SK-N-SH (cell line): ENCODE measurements at regions not wholly inside any gene's neighbourhood (a gene's known extent, or its start where the extent isn't known, plus 50 kb on each side); places are given as distances from the start of the nearest gene placed in this dataset.

Source experiments
- CTCF ChIA-PET: fragments of 300-600, 350-600 bp; formaldehyde crosslinking; extraction: SDS; loops from one replicate; lab custom pipeline; 2021; lab: Yijun Ruan, JAX
- POLR2A ChIA-PET: fragments of 350-600 bp; sonication (Branson Sonifier 250); formaldehyde crosslinking; extraction: SDS; loops from one replicate; lab custom pipeline; 2020; ENCODE audit warnings: antibody characterized with exemption, inconsistent platforms; lab: Yijun Ruan, JAX
- DNase-seq: peaks from one replicate; pipeline ENCODE4 v3.0.0; 2012
- H2AFZ ChIP-seq: fragments of 200-600 bp; sonication (generic); 2 replicates; pipeline ENCODE4 v1.8.1; 2016; ENCODE audit warnings: antibody characterized with exemption, mild to moderate bottlenecking, low read depth
- H3F3A ChIP-seq: fragments of 200-600 bp; sonication (generic); replicated peaks from 2 replicates; pipeline ENCODE3; 2016; ENCODE audit warnings: antibody characterized with exemption, mild to moderate bottlenecking; ENCODE audit not compliant: insufficient read depth
- H3K27ac ChIP-seq, 2 experiments: fragments of 200-500 bp in 1 of 2; fragments of 200-600 bp in 1 of 2; sonication (Bioruptor generic) in 1 of 2; sonication (generic), shearing (Covaris generic) in 1 of 2; 2 replicates each; pipeline versions ENCODE4 v1.5.1 to v1.6.1; 2014 to 2016; ENCODE audit warnings: low read depth in 2 of 2, inconsistent platforms in 1 of 2, low read length in 1 of 2, mild to moderate bottlenecking in 1 of 2, mixed read lengths in 1 of 2
- H3K27me3 ChIP-seq: fragments of 200-600 bp; sonication (generic), shearing (Covaris generic); 2 replicates; pipeline ENCODE4 v1.6.1; 2016; ENCODE audit warnings: mixed run types; ENCODE audit not compliant: insufficient read depth
- H3K36me3 ChIP-seq, 2 experiments: fragments of 200-500 bp in 1 of 2; fragments of 200-600 bp in 1 of 2; sonication (Bioruptor generic) in 1 of 2; sonication (generic) in 1 of 2; replicated peaks in 1 of 2; 2 replicates each; pipeline versions ENCODE3 to v1.5.1; 2014 to 2016; ENCODE audit warnings: low read length in 1 of 2, mild to moderate bottlenecking in 1 of 2; ENCODE audit not compliant: insufficient read depth in 2 of 2, control insufficient read depth in 1 of 2
- H3K4me1 ChIP-seq, 2 experiments: fragments of 200-500 bp in 1 of 2; fragments of 200-600 bp in 1 of 2; sonication (Bioruptor generic) in 1 of 2; sonication (generic), shearing (Covaris generic) in 1 of 2; 2 replicates each; pipeline versions ENCODE4 v1.5.1 to v1.6.1; 2014 to 2016; ENCODE audit warnings: low read depth in 1 of 2, low read length in 1 of 2, mixed run types in 1 of 2; ENCODE audit not compliant: insufficient read depth in 2 of 2, control insufficient read depth in 1 of 2
- H3K4me2 ChIP-seq: fragments of 200-600 bp; sonication (generic), shearing (Covaris generic); 2 replicates; pipeline ENCODE4 v1.6.1; 2017; ENCODE audit warnings: mixed run types
- H3K4me3 ChIP-seq, 2 experiments: fragments of 200-500 bp in 1 of 2; fragments of 200-600 bp in 1 of 2; sonication (Bioruptor generic) in 1 of 2; sonication (generic), shearing (Covaris generic) in 1 of 2; 2 replicates each; pipeline versions ENCODE4 v1.5.1 to v1.8.1; 2014 to 2016; ENCODE audit warnings: low read depth in 2 of 2, inconsistent platforms in 1 of 2, low read length in 1 of 2, mild to moderate bottlenecking in 1 of 2, mixed read lengths in 1 of 2, moderate library complexity in 1 of 2
- H3K79me2 ChIP-seq: fragments of 200-600 bp; sonication (generic); 2 replicates; pipeline ENCODE4 v1.8.1; 2017; ENCODE audit warnings: mild to moderate bottlenecking; ENCODE audit not compliant: insufficient read depth
- H3K9ac ChIP-seq: fragments of 200-600 bp; sonication (generic); 2 replicates; pipeline ENCODE4 v1.6.1; 2017; ENCODE audit warnings: mixed run types
- H3K9me2 ChIP-seq: fragments of 200-600 bp; sonication (generic); 2 replicates; pipeline ENCODE4 v1.6.1; 2017; ENCODE audit warnings: mixed run types
- H3K9me3 ChIP-seq: fragments of 200-600 bp; sonication (generic); 2 replicates; pipeline ENCODE4 v1.6.1; 2017; ENCODE audit warnings: mixed run types, mild to moderate bottlenecking, moderate library complexity
- H4K20me1 ChIP-seq: fragments of 200-600 bp; sonication (generic); 2 replicates; pipeline ENCODE4 v1.6.1; 2017; ENCODE audit warnings: mild to moderate bottlenecking, mixed run types; ENCODE audit not compliant: insufficient read depth
- GABPA ChIP-seq: IDR thresholded peaks from 2 replicates; pipeline ENCODE4 v1.4.0; 2012; ENCODE audit warnings: low read depth, mild to moderate bottlenecking
- NFIC ChIP-seq: IDR thresholded peaks from 2 replicates; pipeline ENCODE4 v1.4.0; 2012; ENCODE audit warnings: borderline replicate concordance
- POLR2AphosphoS5 ChIP-seq: IDR thresholded peaks from 2 replicates; pipeline ENCODE4 v1.6.1; 2012; ENCODE audit warnings: low read depth, low read length
- WGBS: methylation state at CpG from one replicate; pipeline ENCODE4 v1.1.6; 2017; ENCODE audit warnings: low lambda C conversion rate; 5-methylcytosine and 5-hydroxymethylcytosine counted together
- TF ChIP-seq, protein P1 (sequence below): IDR thresholded peaks from 2 replicates; pipeline ENCODE4 v1.4.0; 2012; ENCODE audit warnings: low read depth, borderline replicate concordance
- TF ChIP-seq, protein P2 (sequence below): IDR thresholded peaks from 2 replicates; pipeline ENCODE4 v1.6.1; 2012; ENCODE audit warnings: mild to moderate bottlenecking, low read depth, low read length, moderate library complexity

DNA sequence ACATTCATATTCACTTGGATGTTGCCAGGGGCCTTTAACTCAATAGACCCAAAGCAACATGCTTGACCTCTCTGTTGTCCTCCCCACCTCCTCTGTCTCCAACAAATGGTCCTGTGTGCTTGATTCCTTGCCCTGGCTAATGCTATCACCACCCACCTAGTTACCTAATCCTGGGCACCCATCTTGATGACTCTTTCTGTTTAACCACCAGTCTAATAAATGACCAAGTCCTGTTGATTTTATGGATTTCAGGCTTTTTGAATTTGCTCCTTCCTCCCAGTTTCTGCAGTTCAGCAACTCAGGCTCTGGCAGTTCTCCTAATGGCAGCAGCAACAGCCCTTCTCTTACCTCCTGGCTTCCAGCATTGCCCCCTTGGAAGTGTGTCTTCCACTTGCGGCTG is 246.3 kb upstream of the KLF4 start:
- Histone ChIP-seq H3K9me3 (no peaks in the 10 kb centered on the region), H3K4me1 (peaks cover 0 to 29% of the 10 kb centered on the region in 2 experiments; a peak in 3 of 4 replicates), H3K9ac (no peak overlapping the region)
- POLR2A ChIA-PET, result no interaction called here
- DNase-seq, result no peak
- TF ChIP-seq, protein P1, sequence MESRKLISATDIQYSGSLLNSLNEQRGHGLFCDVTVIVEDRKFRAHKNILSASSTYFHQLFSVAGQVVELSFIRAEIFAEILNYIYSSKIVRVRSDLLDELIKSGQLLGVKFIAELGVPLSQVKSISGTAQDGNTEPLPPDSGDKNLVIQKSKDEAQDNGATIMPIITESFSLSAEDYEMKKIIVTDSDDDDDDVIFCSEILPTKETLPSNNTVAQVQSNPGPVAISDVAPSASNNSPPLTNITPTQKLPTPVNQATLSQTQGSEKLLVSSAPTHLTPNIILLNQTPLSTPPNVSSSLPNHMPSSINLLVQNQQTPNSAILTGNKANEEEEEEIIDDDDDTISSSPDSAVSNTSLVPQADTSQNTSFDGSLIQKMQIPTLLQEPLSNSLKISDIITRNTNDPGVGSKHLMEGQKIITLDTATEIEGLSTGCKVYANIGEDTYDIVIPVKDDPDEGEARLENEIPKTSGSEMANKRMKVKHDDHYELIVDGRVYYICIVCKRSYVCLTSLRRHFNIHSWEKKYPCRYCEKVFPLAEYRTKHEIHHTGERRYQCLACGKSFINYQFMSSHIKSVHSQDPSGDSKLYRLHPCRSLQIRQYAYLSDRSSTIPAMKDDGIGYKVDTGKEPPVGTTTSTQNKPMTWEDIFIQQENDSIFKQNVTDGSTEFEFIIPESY, result no peak
- TF ChIP-seq GABPA, result no peak
- TF ChIP-seq, protein P2, sequence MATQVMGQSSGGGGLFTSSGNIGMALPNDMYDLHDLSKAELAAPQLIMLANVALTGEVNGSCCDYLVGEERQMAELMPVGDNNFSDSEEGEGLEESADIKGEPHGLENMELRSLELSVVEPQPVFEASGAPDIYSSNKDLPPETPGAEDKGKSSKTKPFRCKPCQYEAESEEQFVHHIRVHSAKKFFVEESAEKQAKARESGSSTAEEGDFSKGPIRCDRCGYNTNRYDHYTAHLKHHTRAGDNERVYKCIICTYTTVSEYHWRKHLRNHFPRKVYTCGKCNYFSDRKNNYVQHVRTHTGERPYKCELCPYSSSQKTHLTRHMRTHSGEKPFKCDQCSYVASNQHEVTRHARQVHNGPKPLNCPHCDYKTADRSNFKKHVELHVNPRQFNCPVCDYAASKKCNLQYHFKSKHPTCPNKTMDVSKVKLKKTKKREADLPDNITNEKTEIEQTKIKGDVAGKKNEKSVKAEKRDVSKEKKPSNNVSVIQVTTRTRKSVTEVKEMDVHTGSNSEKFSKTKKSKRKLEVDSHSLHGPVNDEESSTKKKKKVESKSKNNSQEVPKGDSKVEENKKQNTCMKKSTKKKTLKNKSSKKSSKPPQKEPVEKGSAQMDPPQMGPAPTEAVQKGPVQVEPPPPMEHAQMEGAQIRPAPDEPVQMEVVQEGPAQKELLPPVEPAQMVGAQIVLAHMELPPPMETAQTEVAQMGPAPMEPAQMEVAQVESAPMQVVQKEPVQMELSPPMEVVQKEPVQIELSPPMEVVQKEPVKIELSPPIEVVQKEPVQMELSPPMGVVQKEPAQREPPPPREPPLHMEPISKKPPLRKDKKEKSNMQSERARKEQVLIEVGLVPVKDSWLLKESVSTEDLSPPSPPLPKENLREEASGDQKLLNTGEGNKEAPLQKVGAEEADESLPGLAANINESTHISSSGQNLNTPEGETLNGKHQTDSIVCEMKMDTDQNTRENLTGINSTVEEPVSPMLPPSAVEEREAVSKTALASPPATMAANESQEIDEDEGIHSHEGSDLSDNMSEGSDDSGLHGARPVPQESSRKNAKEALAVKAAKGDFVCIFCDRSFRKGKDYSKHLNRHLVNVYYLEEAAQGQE, result no peak
- no peak for TF ChIP-seq NFIC
- TF ChIP-seq, all 33 proteins: peak for 0
- 100% methylated on average over 1 of the region's 1 CpG for WGBS
- CTCF ChIA-PET, result no interaction called here
- Histone ChIP-seq H3K9me2 (no peaks in the 10 kb centered on the region), H3F3A (peaks cover 15% of the 10 kb centered on the region), H3K36me3 (no peaks in the 10 kb centered on the region), H3K27ac (no peak overlapping the region), H3K27me3 (no peaks in the 10 kb centered on the region), H3K79me2 (no peaks in the 10 kb centered on the region), H4K20me1 (no peaks in the 10 kb centered on the region), H3K4me2 (no peak overlapping the region), H2AFZ (no peak overlapping the region), H3K4me3 (no peak overlapping the region)

DNA sequence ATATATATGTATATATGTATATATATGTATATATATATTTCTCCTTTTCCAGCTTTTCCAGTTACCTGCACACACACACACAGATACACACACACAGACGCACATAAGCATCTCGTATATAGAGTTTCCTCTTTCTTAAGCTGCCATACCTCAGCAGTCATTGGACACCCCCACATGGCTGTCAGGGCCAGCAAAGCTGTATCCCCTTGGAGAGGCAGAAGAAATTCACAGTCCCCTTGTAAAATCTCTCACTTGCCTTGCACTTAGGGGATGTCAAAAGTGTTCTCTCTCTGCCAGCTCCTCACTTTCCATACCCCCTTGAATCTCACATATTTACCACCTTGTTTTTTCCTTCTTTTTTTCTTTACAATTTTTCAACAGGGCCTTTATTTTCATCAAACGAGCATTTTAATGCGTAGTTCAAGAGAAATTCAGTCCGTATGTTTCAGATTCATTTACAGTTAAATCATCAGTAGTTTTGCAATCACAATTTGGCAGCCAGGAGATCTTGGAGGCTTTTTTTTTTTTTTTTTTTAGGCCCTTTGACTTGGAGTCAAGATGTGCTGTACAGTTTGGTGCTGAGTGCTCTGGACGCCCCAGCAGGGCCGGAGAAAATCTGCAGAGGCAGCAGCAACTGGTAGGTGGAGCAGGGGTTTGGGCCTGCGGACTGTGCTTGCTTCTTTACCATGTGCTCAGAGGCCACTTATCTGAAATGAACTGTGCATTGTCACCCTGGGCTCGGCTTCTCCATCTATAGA is 244.9 kb upstream of the KLF4 start:
- Histone ChIP-seq H3K36me3 (no peaks in the 10 kb centered on the region), H3F3A (peaks cover 15% of the 10 kb centered on the region), H3K9ac (no peak overlapping the region), H4K20me1 (no peaks in the 10 kb centered on the region), H3K9me3 (no peaks in the 10 kb centered on the region), H3K79me2 (no peaks in the 10 kb centered on the region), H3K9me2 (no peaks in the 10 kb centered on the region), H3K27ac (no peak overlapping the region; a peak in 1 of 4 replicates), H3K4me1 (peaks cover 0 to 26% of the 10 kb centered on the region in 2 experiments; a peak in 3 of 4 replicates), H3K4me2 (no peak overlapping the region), H2AFZ (no peak overlapping the region), H3K27me3 (no peaks in the 10 kb centered on the region), H3K4me3 (no peak overlapping the region)
- POLR2A ChIA-PET, result no interaction called here
- 69% methylated on average over 9 of the region's 9 CpGs for WGBS
- CTCF ChIA-PET, result interaction anchor here (1.3 kb wide), 1 partner anchor 85 kb away, joined by 3 read pairs; no protein-coding TSS in a partner anchor
- TF ChIP-seq POLR2AphosphoS5 (no peak), NFIC (peak; percentile 29; the same call in 1 of the 2 replicates)
- DNase-seq, result no peak
